ENCODE measurements at regions not wholly inside any gene's neighbourhood (a gene's known extent, or its start where the extent isn't known, plus 50 kb on each side); places are given as distances from the start of the nearest gene placed in this dataset.

DNA sequence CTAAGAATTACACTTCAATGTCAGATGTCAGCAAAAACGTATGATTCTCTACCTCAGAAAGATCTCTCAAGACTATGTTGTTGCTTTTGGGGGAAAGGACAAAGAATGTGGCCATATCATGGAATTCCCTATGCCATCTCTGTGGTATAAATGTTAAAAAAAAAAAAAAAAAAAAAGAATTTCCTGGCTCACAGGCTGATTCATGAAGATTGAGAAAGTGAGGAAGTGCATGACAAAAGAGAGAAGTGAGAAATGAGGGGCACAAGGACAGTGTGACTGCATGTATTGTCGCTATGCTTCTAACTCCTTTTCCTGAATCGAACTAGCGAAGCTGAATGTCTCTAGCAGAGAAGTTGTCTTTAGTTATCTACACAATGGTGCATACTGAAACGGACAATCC is 80.6 kb upstream of the CARD18 start:
- DNase-seq: no peak
- Mint-ChIP-seq H3K4me3 (no peak overlapping the region), H3K36me3 (ENCODE audit: low read depth) (no peaks in the 10 kb centered on the region), H3K9me3 (no peaks in the 10 kb centered on the region), H3K27me3 (peaks cover 4% of the 10 kb centered on the region), H3K27ac (no peak overlapping the region), H3K4me1 (ENCODE audit: low read depth) (no peaks in the 10 kb centered on the region)

DNA sequence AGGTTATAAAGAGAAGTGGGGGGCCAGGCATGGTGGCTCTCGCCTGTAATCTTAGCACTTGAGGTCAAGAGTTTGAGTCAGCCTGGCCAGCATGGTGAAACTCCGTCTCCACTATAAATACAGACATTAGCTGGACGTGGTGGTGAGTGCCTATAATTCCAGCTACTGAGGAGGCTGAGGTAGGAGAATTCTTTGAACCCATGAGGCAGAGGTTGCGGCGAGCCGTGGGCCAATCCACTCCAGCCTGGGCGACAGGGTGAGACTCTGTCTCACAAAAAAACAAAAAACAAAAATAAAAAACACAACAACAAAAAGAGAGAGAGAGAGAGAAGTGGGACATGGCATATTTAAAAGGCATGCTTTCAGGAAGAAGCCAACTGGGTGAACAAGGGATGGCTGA is 80.1 kb upstream of the CARD18 start:
- no peak for DNase-seq
- Mint-ChIP-seq H3K27me3 (peaks cover 4% of the 10 kb centered on the region), H3K9me3 (no peaks in the 10 kb centered on the region), H3K4me1 (ENCODE audit: low read depth) (no peaks in the 10 kb centered on the region), H3K36me3 (ENCODE audit: low read depth) (no peaks in the 10 kb centered on the region), H3K27ac (no peak overlapping the region), H3K4me3 (no peak overlapping the region)

- H3K27ac Mint-ChIP-seq: no peak overlapping the region
- H3K4me1 Mint-ChIP-seq (ENCODE audit: low read depth): no peaks in the 10 kb centered on the region
- no peak overlapping the region for H3K4me3 Mint-ChIP-seq
- H3K36me3 Mint-ChIP-seq (ENCODE audit: low read depth): no peaks in the 10 kb centered on the region
- H3K9me3 Mint-ChIP-seq: no peaks in the 10 kb centered on the region
- peaks cover 3% of the 10 kb centered on the region for H3K27me3 Mint-ChIP-seq
- no peak for DNase-seq
Observed at GRCh38 chr11:105219269-105219668, 79.7 kb upstream of the CARD18 start.

GRCh38 chr11:105215528-105215927 is 76.0 kb upstream of the CARD18 start:
- no peaks in the 10 kb centered on the region for H3K36me3 Mint-ChIP-seq (ENCODE audit: low read depth)
- H3K27me3 Mint-ChIP-seq: no peaks in the 10 kb centered on the region
- H3K4me3 Mint-ChIP-seq: no peak overlapping the region
- no peaks in the 10 kb centered on the region for H3K4me1 Mint-ChIP-seq (ENCODE audit: low read depth)
- no peaks in the 10 kb centered on the region for H3K9me3 Mint-ChIP-seq
- H3K27ac Mint-ChIP-seq: no peak overlapping the region
- DNase-seq: no peak

GRCh38 chr11:105211806-105212554 is 72.4 kb upstream of the CARD18 start:
- no peaks in the 10 kb centered on the region for H3K9me3 Mint-ChIP-seq
- H3K36me3 Mint-ChIP-seq (ENCODE audit: low read depth): no peaks in the 10 kb centered on the region
- H3K4me3 Mint-ChIP-seq: no peak overlapping the region
- H3K27ac Mint-ChIP-seq: no peak overlapping the region
- no peaks in the 10 kb centered on the region for H3K27me3 Mint-ChIP-seq
- DNase-seq: no peak
- H3K4me1 Mint-ChIP-seq (ENCODE audit: low read depth): no peaks in the 10 kb centered on the region

DNA sequence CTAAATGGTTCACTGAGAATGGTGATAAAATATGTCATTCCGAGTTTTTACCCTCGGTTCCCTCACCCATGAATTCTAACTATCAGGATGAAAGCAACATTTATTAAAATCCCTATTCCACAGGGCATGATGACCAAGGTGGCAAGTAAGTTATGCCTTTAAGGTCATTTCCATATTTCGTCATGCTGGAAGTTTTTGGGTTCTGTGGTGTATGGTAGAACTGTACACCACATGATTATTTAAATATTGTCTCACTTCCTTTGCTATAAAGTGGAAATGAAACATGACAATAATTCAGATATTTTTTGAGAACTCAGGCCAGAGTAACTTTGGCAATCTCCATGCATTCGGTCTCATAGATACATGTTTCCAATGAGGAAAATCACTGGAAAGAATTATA is 68.5 kb upstream of the CARD18 start:
- no peak overlapping the region for H3K4me3 Mint-ChIP-seq
- no peaks in the 10 kb centered on the region for H3K36me3 Mint-ChIP-seq (ENCODE audit: low read depth)
- no peaks in the 10 kb centered on the region for H3K9me3 Mint-ChIP-seq
- no peak overlapping the region for H3K27ac Mint-ChIP-seq
- no peak for DNase-seq
- H3K4me1 Mint-ChIP-seq (ENCODE audit: low read depth): peaks cover 8% of the 10 kb centered on the region
- H3K27me3 Mint-ChIP-seq: no peaks in the 10 kb centered on the region

DNA sequence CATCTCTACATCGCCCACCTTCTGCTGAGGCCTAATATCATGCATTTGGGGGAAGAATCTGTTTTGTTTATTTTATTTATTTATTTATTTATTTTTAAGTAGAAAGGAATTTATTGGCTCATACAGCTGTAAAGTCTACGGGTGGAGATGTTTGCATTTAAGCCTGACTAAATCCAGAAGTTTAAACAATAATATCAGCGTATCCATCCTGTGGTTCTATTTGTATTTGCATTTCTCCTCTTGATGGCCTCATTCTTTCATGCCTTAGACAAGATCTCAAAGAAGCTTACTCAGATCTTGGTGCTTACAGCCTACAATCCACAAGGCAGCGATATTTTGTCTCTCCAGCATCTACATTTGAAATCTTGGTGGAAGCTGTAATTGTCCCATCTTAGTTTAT is 67.1 kb upstream of the CARD18 start:
- no peak for DNase-seq
- H3K4me1 Mint-ChIP-seq (ENCODE audit: low read depth): peaks cover 17% of the 10 kb centered on the region
- H3K9me3 Mint-ChIP-seq: no peaks in the 10 kb centered on the region
- H3K27me3 Mint-ChIP-seq: no peaks in the 10 kb centered on the region
- no peaks in the 10 kb centered on the region for H3K36me3 Mint-ChIP-seq (ENCODE audit: low read depth)
- H3K27ac Mint-ChIP-seq: no peak overlapping the region
- no peak overlapping the region for H3K4me3 Mint-ChIP-seq

DNA sequence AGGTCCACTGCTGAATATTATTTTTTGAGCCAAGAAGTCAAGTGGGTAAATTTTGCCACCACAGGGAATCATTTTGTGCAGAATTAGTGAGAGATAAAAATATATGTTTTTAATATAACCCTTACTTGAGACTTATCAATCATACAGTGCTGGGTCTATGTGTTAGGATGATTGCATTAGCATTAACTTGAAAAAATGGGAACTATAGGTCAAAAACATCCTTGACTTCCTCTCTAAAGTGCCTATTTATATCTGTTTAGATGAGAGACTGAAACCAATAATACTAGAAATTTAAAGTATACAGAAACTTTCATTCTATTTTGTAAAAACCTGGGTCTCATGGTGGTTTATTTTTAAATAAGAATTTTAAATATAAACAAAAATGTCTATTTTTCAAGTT is 65.1 kb upstream of the CARD18 start:
- Mint-ChIP-seq H3K27ac (no peak overlapping the region), H3K4me3 (no peak overlapping the region), H3K27me3 (no peaks in the 10 kb centered on the region), H3K36me3 (ENCODE audit: low read depth) (no peaks in the 10 kb centered on the region), H3K9me3 (no peaks in the 10 kb centered on the region), H3K4me1 (ENCODE audit: low read depth) (peaks cover 17% of the 10 kb centered on the region)
- DNase-seq: no peak

DNA sequence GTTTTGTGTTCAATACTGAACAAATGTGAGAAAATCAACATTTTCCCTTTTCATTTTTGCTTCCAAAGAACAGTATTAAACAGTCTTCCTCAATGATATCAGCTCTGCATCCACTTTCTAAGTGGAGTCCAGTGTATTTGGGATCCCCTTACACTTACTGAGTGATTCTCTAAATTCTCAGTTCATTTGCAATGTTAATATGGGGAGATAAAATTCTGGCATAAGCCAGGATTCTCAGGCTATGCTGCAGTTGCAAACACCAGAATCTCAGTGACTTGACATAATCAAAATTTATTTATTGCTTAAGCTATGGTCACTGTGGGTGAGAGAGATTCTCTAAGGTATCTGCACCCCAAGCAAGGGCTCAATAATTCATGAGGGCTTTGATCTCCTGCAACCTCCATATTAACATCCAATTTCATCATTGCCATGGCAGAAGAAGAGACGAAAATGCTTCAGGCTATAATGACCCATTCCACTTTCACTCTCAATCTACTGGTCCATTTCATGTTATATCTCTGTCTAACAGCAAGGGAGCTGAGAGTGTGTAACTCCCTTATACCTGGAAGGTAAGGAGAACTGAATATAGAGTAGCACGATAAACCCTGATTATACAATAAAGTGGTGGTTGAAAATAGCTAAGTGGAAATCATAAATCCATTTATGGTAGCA is 64.1 kb upstream of the CARD18 start:
- Mint-ChIP-seq H3K4me3 (no peak overlapping the region), H3K36me3 (ENCODE audit: low read depth) (no peaks in the 10 kb centered on the region), H3K4me1 (ENCODE audit: low read depth) (peaks cover 17% of the 10 kb centered on the region), H3K9me3 (no peaks in the 10 kb centered on the region), H3K27ac (no peak overlapping the region), H3K27me3 (no peaks in the 10 kb centered on the region)
- DNase-seq: no peak

GRCh38 chr11:105202844-105203548 is 63.4 kb upstream of the CARD18 start:
- Mint-ChIP-seq H3K27me3 (no peaks in the 10 kb centered on the region), H3K4me3 (no peak overlapping the region), H3K36me3 (ENCODE audit: low read depth) (no peaks in the 10 kb centered on the region), H3K9me3 (no peaks in the 10 kb centered on the region), H3K27ac (no peak overlapping the region), H3K4me1 (ENCODE audit: low read depth) (peaks cover 17% of the 10 kb centered on the region)
- DNase-seq: no peak

GRCh38 chr11:105202422-105202821 is 62.9 kb upstream of the CARD18 start:
- DNase-seq: no peak
- H3K4me1 Mint-ChIP-seq (ENCODE audit: low read depth): peaks cover 17% of the 10 kb centered on the region
- no peaks in the 10 kb centered on the region for H3K9me3 Mint-ChIP-seq
- no peak overlapping the region for H3K27ac Mint-ChIP-seq
- no peaks in the 10 kb centered on the region for H3K27me3 Mint-ChIP-seq
- H3K36me3 Mint-ChIP-seq (ENCODE audit: low read depth): no peaks in the 10 kb centered on the region
- H3K4me3 Mint-ChIP-seq: no peak overlapping the region

DNA sequence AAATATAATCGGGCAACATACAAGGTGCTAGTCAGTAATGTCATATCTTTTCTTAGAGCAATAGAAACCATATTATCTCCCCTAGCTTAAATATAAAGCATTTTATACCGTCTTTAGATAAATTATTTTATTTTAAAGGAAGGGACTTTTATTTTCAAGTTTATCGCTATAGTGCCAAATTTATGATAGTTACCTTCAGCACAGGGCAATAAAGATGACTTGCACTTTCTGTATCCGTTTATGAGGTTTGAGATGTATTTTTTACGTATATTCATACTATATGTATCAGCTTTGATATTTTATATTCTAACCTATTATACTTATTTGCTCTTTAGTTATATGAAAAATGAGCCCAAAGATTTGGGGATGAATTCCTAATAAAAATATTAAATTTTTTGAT is 61.6 kb upstream of the CARD18 start:
- Mint-ChIP-seq H3K27me3 (no peaks in the 10 kb centered on the region), H3K36me3 (ENCODE audit: low read depth) (no peaks in the 10 kb centered on the region), H3K4me3 (no peak overlapping the region), H3K9me3 (no peaks in the 10 kb centered on the region), H3K4me1 (ENCODE audit: low read depth) (peaks cover 17% of the 10 kb centered on the region), H3K27ac (no peak overlapping the region)
- DNase-seq: no peak

DNA sequence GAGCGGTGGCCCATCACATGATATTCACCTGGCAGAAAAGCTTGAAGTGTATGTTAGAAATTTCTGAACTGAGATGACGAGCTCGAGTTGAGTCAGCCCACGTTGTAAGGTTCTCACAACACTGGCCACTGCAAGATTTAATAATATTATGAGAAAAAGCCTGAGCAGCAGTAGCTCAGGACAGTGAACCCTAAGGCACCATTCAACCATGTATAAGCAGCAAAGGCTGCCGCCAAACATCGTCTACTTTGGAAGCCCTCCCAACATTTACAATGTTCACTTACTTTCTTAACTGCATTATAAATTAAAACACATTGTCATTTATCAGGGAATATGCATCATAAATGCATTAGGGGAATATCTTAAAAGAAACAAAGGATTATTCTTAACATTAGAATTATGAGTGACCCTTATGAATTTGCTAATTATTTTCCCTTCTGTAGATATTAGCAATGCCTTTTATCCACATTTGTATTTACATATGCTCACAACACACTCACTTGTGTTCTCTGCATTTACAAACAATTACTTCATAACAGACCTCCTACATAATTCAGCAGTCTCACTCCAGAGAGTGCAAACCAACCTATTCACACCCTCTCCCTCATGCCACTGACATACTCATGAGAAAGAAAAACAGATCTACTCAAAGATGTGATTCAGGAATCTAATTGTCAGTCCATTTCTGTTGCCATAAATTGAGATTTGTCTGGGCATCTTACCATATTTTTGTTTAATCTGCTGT is 57.7 kb upstream of the CARD18 start:
- no peak overlapping the region for H3K27ac Mint-ChIP-seq
- no peaks in the 10 kb centered on the region for H3K36me3 Mint-ChIP-seq (ENCODE audit: low read depth)
- H3K4me3 Mint-ChIP-seq: no peak overlapping the region

DNA sequence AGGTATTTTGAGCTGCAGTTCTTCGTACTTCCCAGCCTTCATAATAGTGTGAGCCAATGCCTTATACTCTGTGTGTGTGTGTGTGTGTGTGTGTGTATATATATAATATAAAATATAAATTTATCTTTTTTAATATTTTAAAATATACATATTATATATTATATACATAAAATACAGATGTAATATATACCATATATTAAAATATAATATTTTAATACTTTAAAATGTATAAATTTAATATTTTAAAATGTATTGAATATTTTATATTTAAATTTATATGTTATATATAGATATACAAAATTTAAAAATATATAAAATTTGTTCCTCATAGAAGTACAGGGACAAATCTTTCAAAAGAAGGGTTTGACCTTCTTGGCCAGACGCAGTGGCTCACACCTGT is 53.7 kb upstream of the CARD18 start:
- Mint-ChIP-seq H3K27me3 (peaks cover 4% of the 10 kb centered on the region), H3K4me3 (no peak overlapping the region), H3K9me3 (no peaks in the 10 kb centered on the region), H3K4me1 (ENCODE audit: low read depth) (no peaks in the 10 kb centered on the region), H3K27ac (no peak overlapping the region), H3K36me3 (ENCODE audit: low read depth) (no peaks in the 10 kb centered on the region)
- no peak for DNase-seq

More for the DNA sequence above, 57.7 kb upstream of the CARD18 start:
- Mint-ChIP-seq H3K4me1 (ENCODE audit: low read depth) (peaks cover 1% of the 10 kb centered on the region), H3K9me3 (no peaks in the 10 kb centered on the region), H3K27me3 (peaks cover 4% of the 10 kb centered on the region)
- DNase-seq: no peak

Measured in activated T-cell treated with anti-CD3 and anti-CD28 coated beads, Interleukin-2, amount 50 U/mL, for 24 hours (primary cell).